ENCODE measurements at regions not wholly inside any gene's neighbourhood (a gene's known extent, or its start where the extent isn't known, plus 50 kb on each side); places are given as distances from the start of the nearest gene placed in this dataset.

GRCh38 chr2:34126279-34126678 is 527.2 kb upstream of the FAM98A start:
- Histone ChIP-seq H3K27me3 (no peaks in the 10 kb centered on the region), H3K36me3 (no peaks in the 10 kb centered on the region), H3K4me1 (no peaks in the 10 kb centered on the region), H3K4me3 (no peak overlapping the region), H3K27ac (no peak overlapping the region), H3K9me3 (no peaks in the 10 kb centered on the region)
- no peak for DNase-seq
- 91 to 98% (median 95%) methylated on average over 4 of the region's 4 CpGs for WGBS, 4 donors
- no peak for TF ChIP-seq POLR2A (IDR thresholded peaks at IDR 0.05)
- no peak for TF ChIP-seq CTCF (IDR thresholded peaks at IDR 0.05)
- intact Hi-C loops (cut with DNase I), result no loop called here
- ATAC-seq, result no peak

GRCh38 chr2:34123996-34124785 is 525.1 kb upstream of the FAM98A start:
- ATAC-seq, result no peak
- Histone ChIP-seq H3K36me3 (no peaks in the 10 kb centered on the region), H3K27ac (no peak overlapping the region), H3K9me3 (no peaks in the 10 kb centered on the region), H3K27me3 (no peaks in the 10 kb centered on the region), H3K4me1 (no peaks in the 10 kb centered on the region), H3K4me3 (no peak overlapping the region)
- intact Hi-C loops (cut with DNase I), result no loop called here
- 59 to 72% (median 61%) methylated on average over 7 of the region's 7 CpGs for WGBS, 4 donors
- DNase-seq, result no peak
- TF ChIP-seq POLR2A (IDR thresholded peaks at IDR 0.05), result no peak
- no peak for TF ChIP-seq CTCF (IDR thresholded peaks at IDR 0.05)

GRCh38 chr2:34121076-34121475 is 522.0 kb upstream of the FAM98A start:
- TF ChIP-seq POLR2A (IDR thresholded peaks at IDR 0.05) (no peak), CTCF (IDR thresholded peaks at IDR 0.05) (no peak)
- 31 to 47% (median 36%) methylated on average over 3 of the region's 3 CpGs for WGBS, 4 donors
- H3K27me3 ChIP-seq, result no peaks in the 10 kb centered on the region
- DNase-seq (no peak), ATAC-seq (no peak)
- no peaks in the 10 kb centered on the region for H3K4me1 ChIP-seq
- no peak overlapping the region for H3K27ac ChIP-seq
- intact Hi-C loops (cut with DNase I), result no loop called here
- no peaks in the 10 kb centered on the region for H3K36me3 ChIP-seq
- no peaks in the 10 kb centered on the region for H3K9me3 ChIP-seq
- H3K4me3 ChIP-seq, result no peak overlapping the region

GRCh38 chr2:34115076-34115475 is 516.0 kb upstream of the FAM98A start:
- Histone ChIP-seq H3K9me3 (no peaks in the 10 kb centered on the region), H3K4me3 (no peak overlapping the region), H3K27me3 (no peaks in the 10 kb centered on the region), H3K27ac (no peak overlapping the region), H3K36me3 (no peaks in the 10 kb centered on the region), H3K4me1 (no peaks in the 10 kb centered on the region)
- DNase-seq (no peak), ATAC-seq (no peak)
- intact Hi-C loops (cut with DNase I), result no loop called here
- 83 to 96% (median 93%) methylated on average over 1 of the region's 1 CpG for WGBS, 4 donors
- TF ChIP-seq POLR2A (IDR thresholded peaks at IDR 0.05), result no peak
- TF ChIP-seq CTCF (IDR thresholded peaks at IDR 0.05), result no peak
